RWPE1 (cell line): ENCODE measurements at regions not wholly inside any gene's neighbourhood (a gene's known extent, or its start where the extent isn't known, plus 50 kb on each side); places are given as distances from the start of the nearest gene placed in this dataset.

Experiments
- CTCF ChIA-PET: fragments of 350-600 bp; sonication (Branson Sonifier 250); formaldehyde crosslinking; extraction: SDS; loops from one replicate; lab custom pipeline; 2021; lab: Yijun Ruan, JAX
- POLR2A ChIA-PET: fragments of 400-600 bp; formaldehyde crosslinking; extraction: SDS; loops from one replicate; lab custom pipeline; 2020; ENCODE audit warnings: antibody characterized with exemption; ENCODE audit not compliant: low non-redundant PET; lab: Yijun Ruan, JAX
- DNase-seq: peaks from one replicate; pipeline ENCODE4 v3.0.0; 2012; ENCODE audit warnings: low spot score
- H3K27ac ChIP-seq: fragments of 450-650 bp; 2 replicates; pipeline ENCODE4 v1.5.1; 2017
- CTCF ChIP-seq: fragments of 450-650 bp; conservative IDR thresholded peaks from 2 replicates; pipeline ENCODE4 v1.5.1; 2017; ENCODE audit warnings: low read depth, mild to moderate bottlenecking

- CTCF ChIA-PET: no interaction called here
- POLR2A ChIA-PET: no interaction called here
- H3K27ac ChIP-seq: no peak overlapping the region
- DNase-seq: no peak
- no peak for TF ChIP-seq CTCF
Measured at GRCh38 chr3:19757773-19758172, 176.2 kb downstream of the EFHB start.

- CTCF ChIA-PET: no interaction called here
- DNase-seq: no peak
- H3K27ac ChIP-seq: no peak overlapping the region
- POLR2A ChIA-PET: no interaction called here
- TF ChIP-seq CTCF: no peak
Measured at GRCh38 chr3:19749448-19750017, 184.5 kb downstream of the EFHB start.

DNA sequence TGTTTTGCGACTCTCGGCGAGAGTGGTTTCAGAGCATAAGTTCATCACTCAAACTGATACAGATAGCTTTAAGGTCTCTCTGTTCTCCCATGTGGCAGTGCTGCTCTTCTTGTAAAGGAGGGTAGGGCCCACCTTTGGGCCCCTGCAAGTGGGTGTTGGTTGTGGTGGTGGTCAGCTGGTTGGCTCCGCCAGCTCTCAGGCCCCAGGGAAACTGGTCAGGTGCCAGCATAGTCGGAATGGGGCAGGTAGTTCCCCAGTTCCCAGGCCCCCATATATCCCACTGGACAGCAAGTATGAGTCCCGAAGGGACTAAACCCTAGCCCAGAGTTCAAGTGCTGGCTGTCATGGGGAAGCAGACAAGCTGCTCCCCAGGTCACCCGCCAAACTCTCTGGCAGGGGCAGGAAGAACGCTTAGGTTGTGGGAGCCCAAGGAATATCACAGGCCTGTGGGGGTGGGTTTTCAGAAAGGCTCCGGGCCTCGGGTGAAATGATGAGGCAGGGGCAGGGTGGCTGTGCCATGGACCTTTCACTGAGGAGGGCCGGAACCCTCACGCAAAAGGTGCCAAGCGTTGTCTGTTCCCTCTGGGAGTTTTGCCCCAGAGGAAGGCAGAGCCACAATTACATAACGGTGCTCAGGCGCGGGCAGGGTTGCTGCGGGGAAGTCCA, 185.1 kb downstream of the EFHB start:
- ChIA-PET POLR2A (no interaction called here), CTCF (interaction anchor here (0.6 kb wide), 1 partner anchor 37 kb away, joined by 5 read pairs; no protein-coding TSS in a partner anchor)
- no peak overlapping the region for H3K27ac ChIP-seq
- DNase-seq: no peak
- TF ChIP-seq CTCF: no peak

DNA sequence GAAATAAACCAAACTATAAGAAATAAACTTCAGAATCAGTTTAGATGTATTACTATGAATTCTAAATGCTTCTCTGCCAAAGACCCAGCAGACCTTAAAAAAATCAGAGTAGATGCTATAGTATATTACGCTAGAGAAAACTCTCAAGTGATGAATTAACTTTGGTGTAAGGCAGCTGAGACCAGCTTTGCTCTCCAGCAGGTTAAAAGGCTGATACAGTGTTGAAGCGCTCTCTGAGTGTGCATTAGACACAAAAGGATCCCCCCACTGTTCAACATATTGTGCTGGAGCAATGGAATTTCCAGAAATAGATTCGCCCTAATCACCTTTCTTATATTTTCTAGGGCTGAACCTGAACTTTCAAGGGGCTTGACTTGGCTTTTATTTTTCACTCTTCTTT, 190.0 kb downstream of the EFHB start:
- no peak for TF ChIP-seq CTCF
- ChIA-PET POLR2A (no interaction called here), CTCF (no interaction called here)
- no peak for DNase-seq
- H3K27ac ChIP-seq: no peak overlapping the region

GRCh38 chr3:19742935-19743334, 191.1 kb downstream of the EFHB start:
- ChIA-PET CTCF (no interaction called here), POLR2A (no interaction called here)
- DNase-seq: no peak
- no peak overlapping the region for H3K27ac ChIP-seq
- no peak for TF ChIP-seq CTCF

DNA sequence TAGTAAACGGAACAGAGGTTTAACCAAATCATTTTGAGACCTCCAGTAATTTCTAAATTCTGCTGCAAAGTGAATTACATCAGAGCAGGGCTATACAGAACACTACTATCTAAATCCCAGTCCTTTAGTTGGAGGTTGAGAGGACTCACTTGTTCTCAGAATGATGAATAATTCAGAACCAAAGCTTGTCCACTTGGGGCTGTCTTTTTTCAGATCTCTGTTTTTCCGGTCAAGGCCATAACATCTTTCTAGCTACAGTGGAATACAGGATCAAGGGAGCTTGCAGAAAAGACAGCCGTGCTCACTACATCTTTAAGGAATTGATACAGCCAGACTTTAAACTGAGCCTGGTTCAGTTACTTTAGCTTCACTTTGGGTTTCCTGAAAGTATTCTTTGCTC, 194.5 kb downstream of the EFHB start:
- CTCF ChIA-PET: no interaction called here
- H3K27ac ChIP-seq: no peak overlapping the region

More for the DNA sequence above, 194.5 kb downstream of the EFHB start:
- TF ChIP-seq CTCF: no peak
- POLR2A ChIA-PET: no interaction called here
- DNase-seq: no peak
